H1 (cell line): ENCODE measurements at regions not wholly inside any gene's neighbourhood (a gene's known extent, or its start where the extent isn't known, plus 50 kb on each side); places are given as distances from the start of the nearest gene placed in this dataset.

Source experiments
- CTCF ChIA-PET: fragments of 300-600 bp; sonication (Branson Sonifier 250); formaldehyde crosslinking; loops from one replicate; lab custom pipeline; 2021; ENCODE audit not compliant: partially characterized antibody; lab: Charles Lee
- POLR2A ChIA-PET: fragments of 300-600 bp; sonication (Branson Sonifier 250); formaldehyde crosslinking; loops from one replicate; lab custom pipeline; 2021; ENCODE audit warnings: inconsistent platforms; ENCODE audit not compliant: partially characterized antibody; lab: Charles Lee
- DNase-seq, 2 experiments: peaks; one replicate each; pipeline versions ENCODE4 v3.0.0 to v3.0.0-alpha.2; 2010 to 2022; ENCODE audit warnings: low spot score in 2 of 2, low read depth in 1 of 2, mixed read lengths in 1 of 2
- FAIRE-seq: peaks from 2 replicates; lab custom pipeline; 2011; peaks lifted over from hg19 to GRCh38; lab: Jason Lieb, UNC
- H2AFZ ChIP-seq: 2 replicates; pipeline ENCODE4 v1.8.1; 2012; ENCODE audit warnings: low read length, inconsistent platforms
- H2AK5ac ChIP-seq: 2 replicates; pipeline ENCODE4 v1.6.1; 2013; ENCODE audit warnings: low read depth, low read length
- H2BK120ac ChIP-seq: replicated peaks from 2 replicates; pipeline ENCODE3; 2013; ENCODE audit warnings: low read depth, low read length, inconsistent platforms
- H2BK12ac ChIP-seq: 2 replicates; pipeline ENCODE4 v1.6.1; 2013; ENCODE audit warnings: low read depth, low read length
- H2BK15ac ChIP-seq: 2 replicates; pipeline ENCODE4 v1.6.1; 2013; ENCODE audit warnings: low read length
- H2BK20ac ChIP-seq: 2 replicates; pipeline ENCODE4 v1.6.1; 2013; ENCODE audit warnings: low read length
- H2BK5ac ChIP-seq: 2 replicates; pipeline ENCODE4 v1.6.1; 2013; ENCODE audit warnings: low read depth, low read length
- H3K14ac ChIP-seq: 2 replicates; pipeline ENCODE4 v1.6.1; 2013; ENCODE audit warnings: inconsistent platforms; ENCODE audit not compliant: insufficient read length
- H3K18ac ChIP-seq: 2 replicates; pipeline ENCODE4 v1.6.1; 2013; ENCODE audit warnings: low read length; ENCODE audit errors: extremely low read depth
- H3K23ac ChIP-seq: 2 replicates; pipeline ENCODE4 v1.6.1; 2013; ENCODE audit warnings: inconsistent platforms; ENCODE audit not compliant: insufficient read length
- H3K23me2 ChIP-seq: 2 replicates; pipeline ENCODE4 v1.6.1; 2013; ENCODE audit warnings: low read depth, low read length
- H3K27ac ChIP-seq: 2 replicates; pipeline ENCODE4 v1.6.1; 2011; ENCODE audit warnings: low read depth, low read length, inconsistent platforms
- H3K27me3 ChIP-seq, 4 experiments: replicated peaks in 1 of 4; 1 replicate in 1 of 4; 2 replicates in 3 of 4; pipeline versions ENCODE4 v1.6.1 to v1.8.1; 2011 to 2013; ENCODE audit warnings: low read length in 3 of 4, mild to moderate bottlenecking in 3 of 4, inconsistent platforms in 2 of 4, mixed read lengths in 2 of 4, moderate library complexity in 1 of 4; ENCODE audit not compliant: control insufficient read depth in 3 of 4, insufficient read depth in 3 of 4; ENCODE audit errors: extremely low read depth in 1 of 4
- H3K36me3 ChIP-seq, 4 experiments: 2 replicates each; pipeline versions ENCODE4 v1.6.1 to v1.8.1; 2011 to 2013; ENCODE audit warnings: mild to moderate bottlenecking in 4 of 4, low read length in 3 of 4, moderate library complexity in 2 of 4, control low read depth in 1 of 4, inconsistent platforms in 1 of 4; ENCODE audit not compliant: insufficient read depth in 4 of 4, control insufficient read depth in 2 of 4
- H3K4ac ChIP-seq: replicated peaks from 2 replicates; pipeline ENCODE3; 2013; ENCODE audit warnings: low read length, low read depth, mixed read lengths, inconsistent platforms; ENCODE audit not compliant: insufficient read length
- H3K4me1 ChIP-seq, 4 experiments: replicated peaks in 1 of 4; 1 replicate in 1 of 4; 2 replicates in 3 of 4; pipeline versions ENCODE4 v1.6.1 to v1.8.1; 2011 to 2013; ENCODE audit warnings: low read length in 3 of 4, inconsistent platforms in 2 of 4, mixed read lengths in 1 of 4; ENCODE audit not compliant: insufficient read depth in 4 of 4, control insufficient read depth in 3 of 4
- H3K4me2 ChIP-seq, 2 experiments: 2 replicates each; pipeline versions ENCODE4 v1.6.1 to v1.8.1; 2011 to 2013; ENCODE audit warnings: low read depth in 2 of 2, low read length in 2 of 2, control low read depth in 1 of 2, inconsistent platforms in 1 of 2, mild to moderate bottlenecking in 1 of 2; ENCODE audit not compliant: insufficient read depth in 1 of 2
- H3K4me3 ChIP-seq, 4 experiments: fragments of 200-600, 300-600 bp in 1 of 4; sonication (generic), shearing (Covaris generic), sonication (Bioruptor Twin) in 1 of 4; 2 replicates each; pipeline versions ENCODE4 v1.5.1 to v1.8.1; 2011 to 2016; ENCODE audit warnings: low read length in 4 of 4, low read depth in 3 of 4, control low read depth in 2 of 4, inconsistent platforms in 2 of 4, mild to moderate bottlenecking in 2 of 4, mixed read lengths in 1 of 4, moderate library complexity in 1 of 4; ENCODE audit not compliant: insufficient read depth in 2 of 4; ENCODE audit errors: extremely low read depth in 1 of 4
- H3K56ac ChIP-seq: replicated peaks from 2 replicates; pipeline ENCODE3; 2013; ENCODE audit warnings: low read depth, mild to moderate bottlenecking, mixed read lengths, low read length, inconsistent platforms; ENCODE audit not compliant: insufficient read length
- H3K79me1 ChIP-seq: 2 replicates; pipeline ENCODE4 v1.6.1; 2013; ENCODE audit warnings: low read depth, low read length, control low read depth
- H3K79me2 ChIP-seq, 2 experiments: 2 replicates each; pipeline versions ENCODE4 v1.6.1 to v1.8.1; 2012 to 2013; ENCODE audit warnings: low read length in 2 of 2, mild to moderate bottlenecking in 2 of 2, inconsistent platforms in 1 of 2; ENCODE audit not compliant: insufficient read depth in 2 of 2, control insufficient read depth in 1 of 2
- H3K9ac ChIP-seq, 4 experiments: replicated peaks in 1 of 4; 1 replicate in 1 of 4; 2 replicates in 3 of 4; pipeline versions ENCODE4 v1.6.1 to v1.8.1; 2011 to 2013; ENCODE audit warnings: low read depth in 3 of 4, low read length in 3 of 4, control low read depth in 2 of 4, mild to moderate bottlenecking in 2 of 4, moderate library complexity in 2 of 4, inconsistent platforms in 1 of 4; ENCODE audit errors: extremely low read depth in 1 of 4
- H3K9me3 ChIP-seq, 2 experiments: 2 replicates each; pipeline versions ENCODE4 v1.6.1 to v1.8.1; 2012 to 2013; ENCODE audit warnings: mild to moderate bottlenecking in 2 of 2, moderate library complexity in 2 of 2, control low read depth in 1 of 2, inconsistent platforms in 1 of 2, low read depth in 1 of 2, low read length in 1 of 2, mixed read lengths in 1 of 2; ENCODE audit not compliant: insufficient read depth in 2 of 2
- H4K20me1 ChIP-seq, 2 experiments: replicated peaks in 1 of 2; 2 replicates each; pipeline versions ENCODE3 to v1.8.1; 2011 to 2013; ENCODE audit warnings: inconsistent platforms in 2 of 2, low read length in 2 of 2, mild to moderate bottlenecking in 1 of 2; ENCODE audit not compliant: insufficient read depth in 2 of 2, control insufficient read depth in 1 of 2
- H4K5ac ChIP-seq: 2 replicates; pipeline ENCODE4 v1.6.1; 2013; ENCODE audit warnings: low read length, low read depth, mixed read lengths, inconsistent platforms; ENCODE audit not compliant: insufficient read length
- H4K8ac ChIP-seq: 2 replicates; pipeline ENCODE4 v1.8.0; 2013; ENCODE audit warnings: mild to moderate bottlenecking, moderate library complexity, low read length, inconsistent platforms; ENCODE audit not compliant: insufficient read depth; ENCODE audit errors: extremely low read depth
- H4K91ac ChIP-seq: replicated peaks from 2 replicates; pipeline ENCODE3; 2013; ENCODE audit warnings: low read length, mixed read lengths, inconsistent platforms; ENCODE audit not compliant: insufficient read length
- CBX5 ChIP-seq: fragments of 300-800, 300-1000 bp; sonication (generic); IDR thresholded peaks from 2 replicates; pipeline ENCODE4 v1.7.1; 2016; ENCODE audit warnings: antibody characterized with exemption, low read length, low read depth
- SP2 ChIP-seq: IDR thresholded peaks from 2 replicates; pipeline ENCODE4 v1.6.1; 2012; ENCODE audit warnings: mild to moderate bottlenecking, low read length, inconsistent platforms
- SRF ChIP-seq: IDR thresholded peaks from 2 replicates; pipeline ENCODE4 v1.6.1; 2011; ENCODE audit warnings: mild to moderate bottlenecking, low read depth, low read length, moderate library complexity
- WGBS, 2 experiments: shearing (Covaris generic) in 1 of 2; methylation state at CpG; one replicate each; pipeline versions ENCODE4 v1.1.6 to v1.1.7; 2013 to 2015; ENCODE audit warnings: low lambda C conversion rate in 2 of 2, mixed read lengths in 2 of 2, inconsistent platforms in 1 of 2, low coverage in 1 of 2, missing lambda C conversion rate in 1 of 2; ENCODE audit not compliant: insufficient replicate concordance in 2 of 2, insufficient coverage in 1 of 2, insufficient read length in 1 of 2; ENCODE audit errors: extremely low coverage in 1 of 2, missing lambda C conversion rate in 1 of 2; 5-methylcytosine and 5-hydroxymethylcytosine counted together

DNA sequence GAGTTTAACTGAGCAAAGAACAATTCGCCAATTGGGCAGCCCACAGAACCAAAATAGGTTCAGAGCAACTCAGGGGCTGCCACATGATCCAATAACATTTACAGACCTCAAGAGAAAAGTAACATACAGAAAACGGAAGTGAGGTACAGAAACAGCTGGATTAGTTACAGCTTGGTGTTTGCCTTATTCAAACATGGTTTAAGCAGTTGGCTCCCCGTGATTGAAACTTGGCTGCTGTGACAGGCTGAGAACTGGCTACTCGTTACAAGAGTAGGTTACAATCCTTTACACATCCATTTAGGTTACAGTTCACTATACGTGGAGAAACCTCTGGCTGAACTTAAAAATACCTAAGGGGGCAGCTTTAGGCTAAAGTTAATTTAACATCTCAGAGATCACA, 673.1 kb upstream of the PHF14 start:
- POLR2A ChIA-PET = no interaction called here

More for the DNA sequence above, 673.1 kb upstream of the PHF14 start:
- Histone ChIP-seq H4K20me1 (no peaks in the 10 kb centered on the region), H3K14ac (no peak overlapping the region), H3K9ac (no peak overlapping the region), H3K36me3 (no peaks in the 10 kb centered on the region), H4K5ac (no peak overlapping the region), H2BK15ac (no peak overlapping the region), H3K4ac (no peak overlapping the region), H2BK12ac (no peak overlapping the region), H2BK5ac (no peak overlapping the region), H4K91ac (no peak overlapping the region), H3K23me2 (no peaks in the 10 kb centered on the region), H3K4me3 (no peak overlapping the region), H2AFZ (peak overlapping the region; percentile 76), H3K27me3 (no peaks in the 10 kb centered on the region), H2BK20ac (no peak overlapping the region), H3K4me2 (no peak overlapping the region), H3K18ac (no peak overlapping the region), H3K4me1 (peaks cover 0 to 6% (median 0%) of the 10 kb centered on the region in 4 experiments; a peak in 1 of 7 replicates), H3K9me3 (no peaks in the 10 kb centered on the region), H2AK5ac (no peak overlapping the region), H4K8ac (no peak overlapping the region), H3K27ac (no peak overlapping the region), H3K56ac (no peak overlapping the region), H3K79me1 (no peaks in the 10 kb centered on the region), H2BK120ac (no peak overlapping the region), H3K23ac (no peak overlapping the region), H3K79me2 (no peaks in the 10 kb centered on the region)
- TF ChIP-seq SP2 (no peak), SRF (no peak), CBX5 (no peak)
- FAIRE-seq (no peak), DNase-seq (no peak)
- CTCF ChIA-PET = interaction anchor here (0.6 to 1.3 kb wide), 7 partner anchors 10 to 909 kb away, joined by 3 to 4 read pairs (median 3); no protein-coding TSS in a partner anchor
- 78% methylated on average over 5 of the region's 5 CpGs; no CpG with 5 or more reads in 1 of the 2 experiments for WGBS, 2 experiments
